ENCODE measurements at regions not wholly inside any gene's neighbourhood (a gene's known extent, or its start where the extent isn't known, plus 50 kb on each side); places are given as distances from the start of the nearest gene placed in this dataset.

DNA sequence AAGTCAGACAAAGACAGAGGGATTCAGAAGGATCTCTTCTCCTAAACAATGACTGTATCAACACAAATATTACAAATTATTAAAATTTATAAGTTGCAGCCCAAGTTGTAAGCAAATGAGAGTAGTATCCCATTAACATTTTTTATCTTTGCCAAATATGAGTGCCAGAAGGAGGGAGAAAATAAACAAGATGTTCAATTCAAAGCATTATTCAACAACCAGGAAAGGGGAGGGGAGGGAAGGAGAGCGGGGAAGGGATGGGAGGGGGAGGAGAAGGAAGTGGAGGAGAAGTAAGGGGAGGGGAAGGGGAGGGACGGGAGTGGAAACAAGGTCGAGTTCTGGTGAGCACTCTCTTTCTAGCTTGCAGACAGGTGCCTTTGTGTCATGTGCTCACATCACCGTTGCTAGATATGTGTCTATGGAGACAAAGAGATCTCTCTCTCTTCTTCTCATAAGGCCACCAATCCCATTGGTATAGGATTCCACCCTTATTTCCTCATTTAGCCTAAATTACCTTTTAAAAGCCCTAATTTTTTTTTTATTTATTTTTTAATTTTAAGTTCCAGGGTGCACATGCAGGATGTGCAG, 679.6 kb upstream of the CHAC2 start:
- WGBS: 57% methylated on average over 4 of the region's 4 CpGs
- H3K4me3 ChIP-seq: no peak overlapping the region
- TF ChIP-seq POLR2A (IDR thresholded peaks at IDR 0.05) (no peak), POLR2AphosphoS5 (IDR thresholded peaks at IDR 0.05) (no peak), EP300 (IDR thresholded peaks at IDR 0.05) (no peak)
- TF ChIP-seq, protein P1, sequence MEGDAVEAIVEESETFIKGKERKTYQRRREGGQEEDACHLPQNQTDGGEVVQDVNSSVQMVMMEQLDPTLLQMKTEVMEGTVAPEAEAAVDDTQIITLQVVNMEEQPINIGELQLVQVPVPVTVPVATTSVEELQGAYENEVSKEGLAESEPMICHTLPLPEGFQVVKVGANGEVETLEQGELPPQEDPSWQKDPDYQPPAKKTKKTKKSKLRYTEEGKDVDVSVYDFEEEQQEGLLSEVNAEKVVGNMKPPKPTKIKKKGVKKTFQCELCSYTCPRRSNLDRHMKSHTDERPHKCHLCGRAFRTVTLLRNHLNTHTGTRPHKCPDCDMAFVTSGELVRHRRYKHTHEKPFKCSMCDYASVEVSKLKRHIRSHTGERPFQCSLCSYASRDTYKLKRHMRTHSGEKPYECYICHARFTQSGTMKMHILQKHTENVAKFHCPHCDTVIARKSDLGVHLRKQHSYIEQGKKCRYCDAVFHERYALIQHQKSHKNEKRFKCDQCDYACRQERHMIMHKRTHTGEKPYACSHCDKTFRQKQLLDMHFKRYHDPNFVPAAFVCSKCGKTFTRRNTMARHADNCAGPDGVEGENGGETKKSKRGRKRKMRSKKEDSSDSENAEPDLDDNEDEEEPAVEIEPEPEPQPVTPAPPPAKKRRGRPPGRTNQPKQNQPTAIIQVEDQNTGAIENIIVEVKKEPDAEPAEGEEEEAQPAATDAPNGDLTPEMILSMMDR (IDR thresholded peaks at IDR 0.05): no peak
- no peak overlapping the region for H3K27ac ChIP-seq
- H3K27me3 ChIP-seq: no peaks in the 10 kb centered on the region
- DNase-seq (ENCODE audit: low spot score in 2 of 2): no peak
- H3K36me3 ChIP-seq: no peaks in the 10 kb centered on the region
- no peaks in the 10 kb centered on the region for H3K4me1 ChIP-seq
- no peaks in the 10 kb centered on the region for H3K9me3 ChIP-seq

DNA sequence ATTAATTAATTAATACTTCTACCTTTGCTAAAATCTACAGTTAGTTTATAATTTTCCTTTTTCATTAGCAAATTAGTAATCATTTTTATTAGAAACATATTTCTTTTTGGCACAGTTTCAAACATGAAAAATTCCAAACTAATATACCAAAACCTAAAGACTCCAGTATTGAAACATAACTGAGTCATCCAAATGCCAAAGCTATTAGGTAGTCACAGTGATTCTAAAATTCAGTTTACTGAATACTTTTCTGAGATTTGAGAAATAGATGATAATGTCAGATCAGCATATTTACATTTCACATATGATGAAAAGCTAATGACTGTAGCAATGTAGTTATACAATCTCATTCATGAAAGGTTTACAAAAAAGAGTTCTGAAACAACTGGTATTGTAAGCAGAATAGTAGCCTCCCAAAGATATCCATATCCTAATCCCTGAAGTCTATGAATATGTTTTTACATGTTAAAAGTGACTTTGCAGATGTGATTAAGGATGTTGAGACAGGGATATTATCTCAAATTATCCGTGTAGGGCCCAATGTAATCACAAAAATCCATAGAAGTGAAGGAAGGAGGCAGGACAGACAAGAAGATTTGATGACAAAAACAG, 680.2 kb upstream of the CHAC2 start:
- H3K4me3 ChIP-seq: no peak overlapping the region
- H3K9me3 ChIP-seq: no peaks in the 10 kb centered on the region
- no peak overlapping the region for H3K27ac ChIP-seq
- H3K36me3 ChIP-seq: no peaks in the 10 kb centered on the region
- 36% methylated on average over 1 of the region's 1 CpG for WGBS
- H3K4me1 ChIP-seq: no peaks in the 10 kb centered on the region
- TF ChIP-seq, protein P1 (IDR thresholded peaks at IDR 0.05): no peak
- TF ChIP-seq EP300 (IDR thresholded peaks at IDR 0.05) (no peak), POLR2AphosphoS5 (IDR thresholded peaks at IDR 0.05) (no peak), POLR2A (IDR thresholded peaks at IDR 0.05) (no peak)
- DNase-seq (ENCODE audit: low spot score in 2 of 2): no peak
- H3K27me3 ChIP-seq: no peaks in the 10 kb centered on the region

DNA sequence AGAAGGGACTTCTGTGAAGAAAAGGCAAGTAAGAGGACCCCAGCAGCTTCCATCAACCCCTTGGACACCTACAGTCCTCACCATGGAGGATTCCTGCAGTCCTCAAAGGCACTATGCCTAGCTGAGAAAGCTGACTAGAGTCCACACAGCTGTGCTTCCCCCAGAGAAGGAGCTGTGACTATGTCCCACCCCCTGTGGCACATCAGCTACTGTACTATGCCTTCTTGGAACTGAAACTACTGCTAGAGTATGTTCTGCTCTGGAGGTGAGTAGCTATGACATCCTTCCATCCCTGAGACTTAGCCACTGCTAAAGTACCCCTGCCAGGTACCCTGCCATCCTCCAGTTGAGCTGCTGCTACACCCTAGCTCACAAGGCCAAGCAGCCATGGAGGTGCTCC, 690.2 kb upstream of the CHAC2 start:
- Histone ChIP-seq H3K27ac (no peak overlapping the region), H3K9me3 (peaks cover 6% of the 10 kb centered on the region), H3K4me1 (no peaks in the 10 kb centered on the region), H3K27me3 (no peaks in the 10 kb centered on the region), H3K36me3 (no peaks in the 10 kb centered on the region), H3K4me3 (no peak overlapping the region)
- DNase-seq (ENCODE audit: low spot score in 2 of 2): no peak
- TF ChIP-seq POLR2A (IDR thresholded peaks at IDR 0.05): no peak
- TF ChIP-seq EP300 (IDR thresholded peaks at IDR 0.05): no peak
- no peak for TF ChIP-seq POLR2AphosphoS5 (IDR thresholded peaks at IDR 0.05)
- TF ChIP-seq, protein P1 (IDR thresholded peaks at IDR 0.05): no peak

DNA sequence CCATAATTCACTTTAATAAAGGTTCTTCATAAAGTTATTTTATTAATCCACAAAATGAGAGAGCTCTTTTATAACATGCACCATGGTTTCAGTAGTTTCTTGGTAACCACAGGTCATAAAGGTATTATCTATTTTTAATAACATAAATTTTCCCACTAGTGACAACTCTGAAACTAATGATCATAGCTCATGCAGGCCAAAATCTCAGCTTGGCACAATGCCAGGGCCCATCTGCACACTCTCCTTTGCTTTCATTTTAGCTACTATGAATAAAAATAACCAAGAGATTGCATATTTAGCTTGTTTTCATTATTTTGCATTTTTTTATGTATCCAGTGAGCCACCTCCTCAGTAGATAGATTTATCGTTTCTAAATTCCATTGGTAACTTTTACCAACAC, 691.8 kb upstream of the CHAC2 start:
- H3K4me3 ChIP-seq: no peak overlapping the region
- TF ChIP-seq, protein P1 (IDR thresholded peaks at IDR 0.05): no peak
- TF ChIP-seq POLR2A (IDR thresholded peaks at IDR 0.05) (no peak), EP300 (IDR thresholded peaks at IDR 0.05) (no peak), POLR2AphosphoS5 (IDR thresholded peaks at IDR 0.05) (no peak)
- no peaks in the 10 kb centered on the region for H3K27me3 ChIP-seq
- 67% methylated on average over 1 of the region's 1 CpG for WGBS
- no peaks in the 10 kb centered on the region for H3K36me3 ChIP-seq
- H3K27ac ChIP-seq: no peak overlapping the region
- no peaks in the 10 kb centered on the region for H3K4me1 ChIP-seq
- H3K9me3 ChIP-seq: peaks cover 6% of the 10 kb centered on the region
- DNase-seq (ENCODE audit: low spot score in 2 of 2): no peak

DNA sequence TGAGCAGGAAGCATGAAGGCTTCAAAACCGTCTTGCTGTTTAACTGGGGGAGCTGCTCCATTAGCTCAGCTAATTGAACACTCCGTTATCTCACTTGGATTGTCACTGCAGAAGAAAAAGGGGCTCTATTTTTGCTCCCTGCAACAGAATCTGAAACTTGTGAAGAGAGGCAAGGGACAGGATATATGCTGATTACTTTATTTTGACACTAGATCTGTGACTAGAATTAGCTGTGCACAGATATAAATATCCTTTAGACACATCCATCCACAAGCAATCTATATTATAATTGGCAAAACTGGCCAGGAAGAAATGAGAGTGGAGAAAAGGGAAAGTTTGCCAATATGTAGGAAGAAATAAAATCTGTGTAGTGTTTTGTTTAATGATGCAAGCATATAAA, 700.1 kb upstream of the CHAC2 start:
- 47% methylated on average over 2 of the region's 2 CpGs for WGBS
- Histone ChIP-seq H3K27me3 (no peaks in the 10 kb centered on the region), H3K9me3 (no peaks in the 10 kb centered on the region), H3K36me3 (no peaks in the 10 kb centered on the region), H3K4me3 (no peak overlapping the region), H3K4me1 (no peaks in the 10 kb centered on the region), H3K27ac (no peak overlapping the region)
- TF ChIP-seq POLR2A (IDR thresholded peaks at IDR 0.05) (no peak), POLR2AphosphoS5 (IDR thresholded peaks at IDR 0.05) (no peak), EP300 (IDR thresholded peaks at IDR 0.05) (no peak)
- TF ChIP-seq, protein P1 (IDR thresholded peaks at IDR 0.05): no peak
- DNase-seq (ENCODE audit: low spot score in 2 of 2): no peak

Data from suprapubic skin (tissue), 4 donors.